ENCODE measurements at regions not wholly inside any gene's neighbourhood (a gene's known extent, or its start where the extent isn't known, plus 50 kb on each side); places are given as distances from the start of the nearest gene placed in this dataset.

GRCh38 chr11:123301696-123302400, 106.8 kb upstream of the CLMP start:
- DNase-seq: no peak

DNA sequence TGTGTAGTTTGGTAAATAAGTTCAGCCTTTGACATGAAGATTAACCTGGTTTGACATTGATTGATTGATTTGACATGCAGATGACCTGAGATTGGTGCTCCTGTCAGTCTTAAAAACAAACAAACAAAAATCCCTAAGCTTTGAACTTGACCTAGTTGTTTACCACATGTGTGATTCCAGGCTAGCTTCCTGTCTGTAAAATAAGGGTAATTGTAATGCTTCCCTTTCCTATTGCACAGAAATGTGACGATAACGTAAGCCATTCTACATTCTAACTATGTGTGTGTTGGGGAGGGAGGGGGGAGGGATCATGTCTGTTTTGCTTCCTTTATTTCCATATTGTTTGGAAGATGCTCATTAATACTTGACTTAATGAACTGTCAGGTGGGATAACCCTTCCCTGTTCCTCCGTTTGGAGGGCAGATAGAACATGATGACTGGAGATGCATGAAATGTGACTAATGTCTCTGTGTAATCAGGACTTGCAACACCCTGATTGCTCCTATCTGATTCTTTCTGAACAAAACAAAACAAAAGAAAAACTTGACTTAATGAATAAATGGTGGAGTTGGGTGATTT, 106.1 kb upstream of the CLMP start:
- no peak for DNase-seq

DNA sequence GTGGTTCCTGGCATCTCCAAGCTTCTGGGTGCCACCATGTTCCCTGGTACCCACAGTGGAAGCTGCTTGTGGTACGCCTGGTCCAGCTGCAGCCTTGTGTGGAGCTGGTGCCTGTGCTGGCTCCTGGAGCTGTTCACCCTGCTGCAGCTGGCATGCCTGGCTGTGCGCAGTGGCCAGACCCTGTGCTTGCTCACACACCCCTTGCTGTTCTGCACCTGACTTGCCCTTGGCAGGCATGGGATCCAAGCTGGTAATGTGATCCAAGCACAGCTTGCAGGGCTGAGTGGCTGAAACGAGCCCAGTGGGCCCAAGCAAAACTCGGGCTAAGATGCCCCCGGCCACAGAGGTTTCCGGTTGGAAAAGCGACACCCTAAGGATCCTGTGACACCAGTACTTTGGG, 104.7 kb upstream of the CLMP start:
- no peak for DNase-seq

DNA sequence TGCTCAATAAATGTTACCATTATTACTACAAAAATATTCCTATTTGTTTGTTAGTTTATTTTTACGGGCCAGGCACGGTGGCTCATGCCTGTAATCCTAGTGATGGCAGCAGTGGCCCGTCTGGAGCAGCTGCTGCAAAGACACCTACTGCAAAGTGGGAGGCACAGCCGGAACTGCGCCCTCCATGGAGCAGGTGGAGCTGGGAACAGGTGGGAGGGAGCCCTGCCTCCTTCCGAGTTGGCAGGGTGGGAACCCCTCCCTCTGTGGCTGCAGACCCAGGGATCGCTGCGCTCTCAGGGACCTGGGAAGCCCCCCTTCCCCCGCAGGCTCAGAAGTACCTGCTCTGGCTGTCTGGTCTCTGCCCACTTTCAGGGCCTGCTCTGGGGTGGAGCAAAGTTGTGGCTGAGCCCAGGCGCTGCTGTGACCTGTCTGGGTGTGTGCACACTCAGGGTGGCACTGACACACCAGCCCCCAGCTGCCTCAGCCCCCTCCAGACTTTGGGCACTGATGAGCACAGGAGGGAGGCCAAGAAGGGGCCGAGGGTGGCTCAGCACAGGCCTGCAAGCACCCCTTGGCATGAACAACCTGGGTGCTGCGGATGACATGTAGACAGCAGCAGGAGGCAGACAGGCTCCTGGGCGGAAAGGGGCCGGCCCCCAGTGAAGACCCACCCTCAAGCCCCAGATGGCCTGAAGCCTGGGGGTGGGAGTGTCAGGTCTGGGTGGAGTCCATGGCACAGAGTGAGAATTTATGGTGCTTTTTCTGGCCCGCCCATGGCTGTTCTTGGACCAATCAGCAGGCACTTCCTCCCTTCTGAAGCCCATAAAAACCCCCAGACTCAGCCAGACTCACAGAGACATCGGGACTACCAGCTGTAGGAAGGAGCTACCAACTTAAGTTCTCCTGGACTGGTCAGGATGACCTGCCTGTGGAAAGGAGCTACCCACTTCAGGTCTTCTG, 103.7 kb upstream of the CLMP start:
- no peak for DNase-seq

- DNase-seq: no peak
Measured at GRCh38 chr11:123292647-123293046, 97.6 kb upstream of the CLMP start.

- no peak for DNase-seq
Measured at GRCh38 chr11:123291201-123291869, 96.3 kb upstream of the CLMP start.

DNA sequence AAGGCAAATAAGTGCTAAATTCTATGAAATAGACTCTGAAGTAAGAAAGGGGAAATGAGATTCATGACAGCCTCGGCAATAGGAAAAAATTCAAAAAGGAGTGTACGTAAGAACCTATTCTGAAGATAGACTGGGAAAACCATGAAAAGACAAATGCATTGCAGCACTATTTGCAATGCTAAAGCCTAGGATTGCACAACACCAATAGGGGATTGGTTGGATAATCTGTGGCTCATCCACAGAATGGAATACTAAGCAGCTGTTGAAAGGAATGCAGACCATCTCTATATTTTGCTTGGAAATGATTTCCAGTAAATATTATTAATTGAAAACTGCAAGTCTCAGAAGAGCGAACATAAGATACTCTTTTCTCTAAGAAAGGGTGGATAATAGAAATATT, 91.7 kb upstream of the CLMP start:
- DNase-seq: no peak

- DNase-seq: no peak
Measured at GRCh38 chr11:123286255-123286654, 91.2 kb upstream of the CLMP start.

DNA sequence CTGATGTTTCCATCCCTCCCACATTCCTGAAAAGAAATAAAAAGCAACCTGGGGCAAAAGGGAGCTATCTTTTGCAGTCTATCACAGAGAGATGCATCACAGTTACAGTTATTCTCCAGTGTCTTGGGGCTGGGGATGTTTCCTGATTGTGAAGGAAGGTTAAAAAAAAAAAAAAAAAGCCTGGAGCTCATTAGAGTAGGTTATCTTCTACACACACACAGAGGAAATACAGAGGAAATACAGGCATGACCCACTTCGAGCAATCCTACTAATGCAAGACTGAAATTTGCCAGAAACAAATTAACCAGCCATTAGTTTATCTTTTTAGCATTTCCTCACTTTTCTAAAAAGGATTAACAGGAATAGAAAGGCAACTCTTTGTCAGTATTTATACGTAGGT, 89.4 kb upstream of the CLMP start:
- DNase-seq: no peak

DNA sequence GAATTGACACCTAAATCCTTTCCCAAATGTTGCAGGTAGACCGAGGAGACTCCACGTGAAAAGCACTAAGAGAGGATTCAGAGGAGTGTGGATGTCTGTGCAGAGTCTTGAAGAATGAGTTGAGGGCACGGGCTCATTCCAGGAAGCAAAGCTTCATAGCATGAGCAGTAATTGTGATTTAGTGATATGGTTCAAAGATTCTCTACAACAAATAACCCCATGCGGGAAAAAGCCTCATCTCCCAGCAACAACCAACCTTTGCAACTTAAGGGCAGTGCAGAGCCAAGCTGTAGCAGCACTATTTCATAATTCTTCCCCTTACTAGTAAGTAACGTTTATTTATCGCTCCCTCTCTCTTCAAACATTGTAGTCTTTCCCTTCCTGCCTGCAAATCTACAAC, 87.5 kb upstream of the CLMP start:
- DNase-seq: no peak

DNA sequence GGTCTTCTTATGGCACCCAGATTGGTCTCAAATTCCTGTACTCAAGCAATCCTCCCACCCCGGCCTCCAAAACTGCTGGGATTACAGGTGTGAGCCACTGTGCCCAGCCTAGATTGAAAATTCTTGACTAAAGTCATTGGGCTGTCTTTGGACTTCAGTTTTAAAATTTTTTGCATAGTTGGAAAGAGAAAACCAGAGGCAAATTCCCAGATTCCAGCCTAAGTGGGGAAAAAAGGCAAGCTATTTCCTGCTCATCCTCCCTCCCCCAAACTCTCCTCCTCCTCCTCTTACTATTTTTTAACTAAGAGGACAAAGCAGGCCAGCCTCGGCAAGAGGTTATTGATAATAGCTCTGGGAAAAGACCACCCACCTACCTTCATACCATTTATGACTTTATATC, 78.6 kb upstream of the CLMP start:
- no peak for DNase-seq

- no peak for DNase-seq
Measured at GRCh38 chr11:123272565-123272964, 77.5 kb upstream of the CLMP start.

DNA sequence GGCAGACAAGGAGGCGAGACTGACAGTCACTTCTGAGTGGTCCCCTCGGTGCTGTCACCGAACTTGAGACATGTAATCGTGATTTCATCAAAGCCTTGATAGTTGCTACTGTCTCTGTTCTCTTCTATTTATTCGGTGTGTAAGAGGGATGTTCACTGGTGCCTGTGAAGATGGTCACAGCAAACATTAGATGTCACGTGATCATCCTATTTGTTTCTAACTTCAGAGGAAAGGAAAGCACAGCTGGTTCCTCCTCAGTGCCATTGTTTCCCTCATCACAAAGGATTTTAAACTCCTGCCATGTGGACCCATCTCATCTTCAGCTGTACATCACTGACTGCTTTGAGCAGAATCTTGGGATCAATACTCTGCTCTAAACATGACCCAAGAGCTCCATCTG, 73.1 kb upstream of the CLMP start:
- no peak for DNase-seq

DNA sequence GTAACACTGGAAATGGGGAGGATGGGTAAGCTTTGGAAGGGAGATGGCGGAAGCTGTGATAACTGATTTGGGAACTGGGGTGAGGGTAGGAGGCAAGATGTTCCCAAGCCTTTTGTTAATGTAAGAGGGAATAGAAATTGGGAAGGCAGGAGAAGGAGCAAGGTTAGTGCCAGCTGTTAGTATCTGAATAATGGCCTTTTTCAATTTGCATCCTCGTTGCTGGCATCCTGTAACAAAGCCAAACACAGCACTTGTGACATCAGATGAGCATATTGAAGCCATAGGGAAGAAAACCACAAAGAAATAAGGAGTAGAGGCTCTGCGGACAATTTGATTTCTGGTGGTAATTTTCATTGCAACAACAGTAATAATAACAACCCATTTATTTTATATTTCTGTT, 70.9 kb upstream of the CLMP start:
- no peak for DNase-seq

DNA sequence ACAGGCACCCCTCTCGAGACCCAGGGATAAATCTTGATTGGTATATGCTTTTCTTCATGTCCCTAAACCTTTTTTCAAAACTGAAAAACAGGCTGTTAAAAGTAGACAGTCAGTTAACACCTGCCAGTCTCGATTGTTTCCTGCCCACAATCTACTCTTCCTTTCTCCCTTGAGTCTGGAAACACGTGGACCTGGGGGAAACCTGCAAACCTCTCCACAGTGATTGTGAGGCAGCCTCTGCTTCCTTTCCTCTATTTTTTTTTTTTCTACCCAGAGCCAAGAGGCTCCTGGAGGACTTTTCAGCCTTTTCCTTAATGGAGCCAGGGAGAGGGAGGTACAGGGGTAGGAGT, 69.4 kb upstream of the CLMP start:
- DNase-seq: no peak

GRCh38 chr11:123261345-123262106, 66.5 kb upstream of the CLMP start:
- DNase-seq: peak; percentile 18

GRCh38 chr11:123260511-123261211, 65.6 kb upstream of the CLMP start:
- no peak for DNase-seq

GRCh38 chr11:123258877-123259276, 63.8 kb upstream of the CLMP start:
- no peak for DNase-seq

DNA sequence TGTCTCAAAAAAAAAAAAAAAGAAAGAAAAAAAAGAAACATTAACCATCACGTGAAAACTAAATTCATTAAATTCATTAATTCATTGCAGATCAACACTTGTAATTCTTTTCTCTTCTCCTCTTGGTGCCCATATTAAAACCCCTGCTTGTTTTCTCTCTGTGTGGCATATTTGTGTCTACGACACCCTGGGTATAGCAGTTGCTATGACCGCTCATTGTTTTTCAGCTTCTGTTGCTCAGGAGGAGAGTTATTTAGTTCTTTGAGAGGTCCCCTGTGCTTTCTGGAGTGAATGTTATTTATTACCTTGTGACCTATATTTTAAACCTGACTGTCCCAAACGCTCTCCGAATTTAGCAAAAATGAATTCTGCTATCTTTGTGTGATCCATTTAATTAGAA, 62.3 kb upstream of the CLMP start:
- DNase-seq: no peak

GRCh38 chr11:123255909-123256308, 60.9 kb upstream of the CLMP start:
- no peak for DNase-seq

- no peak for DNase-seq
Measured at GRCh38 chr11:123254357-123254756, 59.3 kb upstream of the CLMP start.

GRCh38 chr11:123253911-123254310, 58.9 kb upstream of the CLMP start:
- no peak for DNase-seq

Data from NK-92 treated with Interleukin-12 subunit alpha and Interleukin-12 subunit beta, amount 100 ng/mL, for 24 hours (cell line).